ENCODE measurements at regions not wholly inside any gene's neighbourhood (a gene's known extent, or its start where the extent isn't known, plus 50 kb on each side); places are given as distances from the start of the nearest gene placed in this dataset.

DNA sequence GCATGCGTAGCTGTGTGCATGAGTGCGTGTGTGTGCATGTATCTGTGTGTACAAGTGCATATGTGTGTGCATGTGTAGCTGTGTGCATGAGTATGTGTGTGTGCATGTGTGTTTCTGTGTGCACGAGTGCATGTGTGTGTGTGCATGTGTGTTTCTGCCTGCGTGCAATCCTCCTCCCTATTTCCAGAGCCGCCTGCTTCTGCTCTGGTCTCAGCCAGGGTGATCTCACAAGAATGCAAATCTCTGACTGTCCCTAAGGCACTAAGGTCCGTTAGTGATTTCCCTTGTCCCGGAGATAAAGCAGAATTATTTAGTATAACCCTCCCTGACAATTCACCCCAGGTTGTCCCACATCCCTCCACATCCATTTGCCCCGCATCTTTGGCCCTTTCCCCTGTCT, 530.3 kb downstream of the TCERG1L start:
- TF ChIP-seq, protein P1, sequence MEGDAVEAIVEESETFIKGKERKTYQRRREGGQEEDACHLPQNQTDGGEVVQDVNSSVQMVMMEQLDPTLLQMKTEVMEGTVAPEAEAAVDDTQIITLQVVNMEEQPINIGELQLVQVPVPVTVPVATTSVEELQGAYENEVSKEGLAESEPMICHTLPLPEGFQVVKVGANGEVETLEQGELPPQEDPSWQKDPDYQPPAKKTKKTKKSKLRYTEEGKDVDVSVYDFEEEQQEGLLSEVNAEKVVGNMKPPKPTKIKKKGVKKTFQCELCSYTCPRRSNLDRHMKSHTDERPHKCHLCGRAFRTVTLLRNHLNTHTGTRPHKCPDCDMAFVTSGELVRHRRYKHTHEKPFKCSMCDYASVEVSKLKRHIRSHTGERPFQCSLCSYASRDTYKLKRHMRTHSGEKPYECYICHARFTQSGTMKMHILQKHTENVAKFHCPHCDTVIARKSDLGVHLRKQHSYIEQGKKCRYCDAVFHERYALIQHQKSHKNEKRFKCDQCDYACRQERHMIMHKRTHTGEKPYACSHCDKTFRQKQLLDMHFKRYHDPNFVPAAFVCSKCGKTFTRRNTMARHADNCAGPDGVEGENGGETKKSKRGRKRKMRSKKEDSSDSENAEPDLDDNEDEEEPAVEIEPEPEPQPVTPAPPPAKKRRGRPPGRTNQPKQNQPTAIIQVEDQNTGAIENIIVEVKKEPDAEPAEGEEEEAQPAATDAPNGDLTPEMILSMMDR (IDR thresholded peaks at IDR 0.05): no peak
- TF ChIP-seq POLR2AphosphoS5 (IDR thresholded peaks at IDR 0.05; ENCODE audit: low read depth, low read length): no peak
